Retinal pigment epithelial cell (primary cell): ENCODE measurements at regions not wholly inside any gene's neighbourhood (a gene's known extent, or its start where the extent isn't known, plus 50 kb on each side); places are given as distances from the start of the nearest gene placed in this dataset.

Experiments used
- DNase-seq: peaks from one replicate; pipeline ENCODE4 v3.0.0-alpha.2; 2010; ENCODE audit warnings: low read depth
- H3K4me3 ChIP-seq: 2 replicates; pipeline ENCODE4 v1.5.1; 2011; ENCODE audit warnings: mild to moderate bottlenecking, low read length, control low read depth, moderate library complexity
- CTCF ChIP-seq: conservative IDR thresholded peaks from 2 replicates; pipeline ENCODE4 v1.5.1; 2011; ENCODE audit warnings: low read depth, low read length, control low read depth, inconsistent platforms

DNA sequence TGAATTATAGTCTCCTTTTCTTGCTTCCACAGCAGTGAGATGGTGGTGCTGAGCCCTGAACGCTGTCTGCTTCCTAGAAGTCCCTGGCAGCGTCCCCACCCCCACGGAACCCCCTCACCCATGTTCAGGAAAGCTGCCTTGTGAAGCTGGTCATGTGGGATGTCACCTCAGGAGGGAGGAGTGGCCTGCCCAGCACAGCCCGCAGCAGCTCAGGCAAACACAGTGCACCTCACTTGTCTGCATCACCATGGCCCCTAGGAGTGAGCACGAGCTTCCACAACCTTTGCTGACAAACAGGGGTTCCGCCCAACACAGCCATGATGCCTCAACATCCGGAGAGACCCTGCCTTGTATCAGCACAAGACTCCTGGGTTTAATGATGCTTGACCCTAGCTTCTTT is 508.9 kb downstream of the RPS24 start:
- no peak for TF ChIP-seq CTCF
- H3K4me3 ChIP-seq = no peak overlapping the region
- no peak for DNase-seq

DNA sequence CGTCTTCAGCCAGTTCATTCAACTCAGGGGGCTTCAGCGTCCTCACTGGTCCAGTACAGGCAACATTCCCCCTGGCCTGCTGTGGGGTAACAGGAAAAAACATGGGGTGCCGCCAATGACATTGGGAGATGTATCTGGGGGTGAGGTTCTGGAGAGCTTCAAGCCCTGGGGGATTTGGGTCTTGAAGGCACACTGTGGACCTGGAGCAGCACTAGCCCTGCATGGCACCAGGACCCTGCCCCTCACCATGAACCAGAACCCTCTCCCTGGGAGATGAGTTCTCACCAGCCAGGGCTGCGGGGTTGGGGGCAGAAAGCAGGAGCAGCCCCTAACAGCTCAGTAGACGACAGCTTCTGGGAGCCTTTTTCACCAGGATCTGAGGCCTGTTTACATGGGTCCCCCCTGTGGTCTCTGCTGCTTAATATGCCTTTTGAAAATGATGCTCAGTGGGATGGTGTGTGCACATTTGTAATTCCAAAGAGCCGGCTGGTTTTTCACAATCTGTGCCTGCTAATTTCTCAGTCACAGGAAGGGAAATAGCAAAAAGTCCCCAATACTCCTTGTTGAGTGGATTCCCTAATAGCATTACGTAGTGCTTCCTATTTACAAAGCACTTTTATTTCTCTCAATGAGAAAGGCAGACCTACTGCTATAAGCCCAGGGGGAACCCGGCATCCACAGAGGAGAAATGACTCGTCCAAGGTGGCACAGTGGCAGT is 509.5 kb downstream of the RPS24 start:
- H3K4me3 ChIP-seq = no peak overlapping the region
- TF ChIP-seq CTCF = no peak
- no peak for DNase-seq

DNA sequence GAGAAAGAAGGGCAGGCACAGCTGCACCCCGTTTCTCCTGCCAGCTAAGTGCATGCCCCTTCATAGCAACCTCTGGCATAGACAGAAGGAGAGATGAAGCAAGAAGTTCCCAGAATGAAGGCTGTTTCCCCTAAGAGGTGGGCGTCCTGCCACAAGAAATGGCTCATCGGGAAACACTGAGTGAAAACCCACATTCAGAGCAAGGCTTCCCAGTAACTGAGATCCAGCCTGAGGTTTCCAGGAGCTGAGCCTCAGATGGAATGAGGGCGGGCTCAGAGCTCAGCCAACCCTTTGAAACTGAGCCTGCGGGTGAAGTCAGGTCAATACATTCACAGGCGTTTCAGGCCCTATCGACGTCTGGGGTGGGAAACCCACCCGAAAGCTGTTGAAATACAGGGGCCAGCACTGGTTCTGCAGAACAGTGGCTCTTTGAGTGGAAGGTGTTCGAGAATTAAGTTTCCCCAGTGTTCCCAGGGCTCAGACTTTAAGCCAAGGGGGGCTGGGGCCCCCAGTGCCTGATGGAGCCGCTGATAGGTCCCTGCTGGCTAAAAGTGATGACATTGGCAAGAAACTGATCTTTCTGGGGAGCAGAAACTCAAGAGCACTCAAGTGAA is 510.2 kb downstream of the RPS24 start:
- TF ChIP-seq CTCF = no peak
- DNase-seq = peak; percentile 34
- no peak overlapping the region for H3K4me3 ChIP-seq

DNA sequence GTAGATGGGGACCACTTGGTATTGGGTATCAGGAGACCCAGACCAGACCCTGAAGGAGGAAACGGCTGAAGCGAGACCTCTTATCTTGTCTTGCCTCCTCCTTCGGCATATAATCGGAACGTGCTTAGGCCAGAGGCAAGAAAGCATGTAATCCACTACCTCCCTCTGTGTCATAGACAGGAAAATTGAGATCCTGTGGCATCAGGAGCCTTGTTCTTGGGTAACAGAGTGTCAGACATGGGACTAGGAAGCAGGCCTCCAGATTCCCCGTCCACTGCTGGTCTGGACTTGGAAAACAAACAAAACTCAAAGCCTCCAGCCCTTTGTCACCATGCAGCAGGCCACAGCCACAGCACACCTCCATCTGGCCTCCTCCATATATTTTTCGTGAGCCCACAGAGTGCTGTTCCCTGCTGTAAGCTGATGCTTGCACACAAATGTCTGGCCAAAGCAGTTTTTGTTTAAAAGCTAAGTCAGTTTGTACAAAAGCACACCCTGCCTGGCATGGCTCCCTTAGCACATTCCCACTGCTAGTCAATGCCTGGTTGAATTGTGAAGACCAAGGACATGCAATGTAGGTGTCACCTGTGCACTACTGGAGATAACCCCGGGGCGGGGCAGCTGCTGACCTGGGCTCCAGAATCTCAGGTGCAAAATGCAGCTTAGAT is 510.9 kb downstream of the RPS24 start:
- no peak for TF ChIP-seq CTCF
- no peak for DNase-seq
- no peak overlapping the region for H3K4me3 ChIP-seq

- no peak for TF ChIP-seq CTCF
- DNase-seq = no peak
- no peak overlapping the region for H3K4me3 ChIP-seq
Observed at GRCh38 chr10:78545756-78546155, 512.1 kb downstream of the RPS24 start.

- H3K4me3 ChIP-seq = no peak overlapping the region
- DNase-seq = no peak
- TF ChIP-seq CTCF = no peak
Observed at GRCh38 chr10:78547397-78547796, 513.7 kb downstream of the RPS24 start.
